Stimulated activated CD8-positive, alpha-beta memory T cell treated with anti-CD3 and anti-CD28 coated beads, Interleukin-12 subunit alpha, Interleukin-12 subunit beta, amount 100 ng/mL, for 1 hour (primary cell): ENCODE measurements at regions not wholly inside any gene's neighbourhood (a gene's known extent, or its start where the extent isn't known, plus 50 kb on each side); places are given as distances from the start of the nearest gene placed in this dataset.
"Not testable (repeated sequence)": the region's sequence is repeated elsewhere in the genome, so short reads cannot be mapped to it uniquely, and the experiment has no call there.

Source experiments
- DNase-seq: peaks from one replicate; pipeline ENCODE4 v3.0.0-alpha.2; 2020; ENCODE audit warnings: low read depth

DNA sequence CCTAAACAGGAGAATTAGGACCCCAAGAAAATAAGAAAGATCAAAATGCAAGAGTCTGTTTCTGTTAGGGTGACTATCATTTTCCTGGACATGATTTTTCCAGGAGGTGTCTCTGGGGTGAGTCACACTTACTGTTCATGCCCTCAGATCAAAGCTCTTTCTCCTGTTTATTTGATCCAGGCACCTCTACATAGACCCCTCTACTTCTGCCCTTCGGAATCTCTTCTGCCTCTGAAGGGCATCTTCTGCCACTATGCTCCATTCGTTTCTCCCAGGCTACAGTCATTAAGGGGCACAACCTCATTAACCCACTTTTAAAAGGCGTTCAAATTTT is 1328.0 kb downstream of the GATA3 start:
- DNase-seq = no peak

GRCh38 chr10:9390516-9390915 is 1336.0 kb downstream of the GATA3 start:
- DNase-seq = no peak

DNA sequence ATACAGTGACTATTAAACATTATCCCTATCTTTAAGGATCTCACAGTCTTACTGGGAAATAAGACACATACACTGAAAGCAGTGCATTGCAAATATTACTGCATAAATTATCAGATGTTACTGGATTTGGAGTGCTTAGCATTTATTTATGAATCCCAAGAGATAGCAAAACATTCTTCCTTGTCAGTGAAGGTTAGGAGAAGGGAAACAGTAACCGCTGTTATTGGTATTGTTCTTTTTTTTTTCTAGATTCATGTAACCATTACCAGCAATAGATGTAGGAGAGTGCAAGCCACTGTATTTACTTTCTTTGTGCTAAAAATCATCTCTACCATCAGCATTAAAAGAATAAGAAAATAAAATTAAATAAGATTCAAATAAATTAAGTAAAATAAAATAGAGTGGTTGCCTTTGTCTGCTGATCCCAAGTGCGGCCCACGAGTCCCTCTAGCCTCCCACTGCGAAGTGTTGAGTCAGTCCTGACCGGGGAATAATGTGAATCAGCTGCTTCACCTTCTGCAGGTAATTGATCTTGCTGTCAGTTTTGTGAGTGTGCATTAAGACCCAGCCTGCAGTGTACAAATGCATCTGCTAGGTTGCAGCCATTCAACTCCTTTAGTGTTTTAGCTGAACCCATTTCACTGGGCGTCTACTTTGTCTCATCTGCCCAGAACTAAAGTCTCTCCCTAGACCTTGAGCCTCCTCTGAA is 1344.9 kb downstream of the GATA3 start:
- DNase-seq = no peak

GRCh38 chr10:9402067-9402466 is 1347.6 kb downstream of the GATA3 start:
- not testable (repeated sequence) for DNase-seq

DNA sequence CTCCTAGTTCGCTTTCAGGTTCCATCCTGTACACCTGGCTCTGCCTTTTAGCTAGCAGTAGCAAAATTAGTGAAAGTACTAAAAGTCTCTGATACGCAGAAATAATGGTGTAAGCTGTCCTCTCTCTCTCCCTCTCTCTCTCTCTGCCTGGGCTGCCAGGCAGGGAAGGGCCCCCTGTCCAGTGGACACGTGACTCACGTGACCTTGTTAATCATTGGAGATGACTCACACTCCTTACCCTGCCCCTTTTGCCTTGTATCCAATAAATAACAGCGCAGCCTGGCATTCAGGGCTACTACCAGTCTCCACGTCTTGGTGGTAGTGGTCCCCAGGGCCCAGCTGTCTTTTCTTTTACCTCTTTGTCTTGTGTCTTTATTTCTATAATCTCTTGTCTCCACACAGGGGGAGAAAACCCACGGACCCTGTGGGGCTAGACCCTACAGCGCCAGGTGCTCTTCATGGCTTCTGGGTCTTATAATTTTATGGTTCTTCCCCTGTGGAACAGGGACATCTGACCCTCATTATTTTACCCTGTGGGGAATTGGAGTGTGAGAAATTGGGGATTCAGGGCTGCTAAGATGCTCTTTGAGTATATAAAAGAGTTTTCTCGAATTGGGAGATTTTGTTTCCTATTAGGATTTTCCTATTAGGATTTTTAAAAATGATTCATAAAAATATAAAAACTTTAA is 1348.2 kb downstream of the GATA3 start:
- not testable (repeated sequence) for DNase-seq

GRCh38 chr10:9407201-9407600 is 1352.7 kb downstream of the GATA3 start:
- not testable (repeated sequence) for DNase-seq

GRCh38 chr10:9416331-9416730 is 1361.8 kb downstream of the GATA3 start:
- DNase-seq = no peak

DNA sequence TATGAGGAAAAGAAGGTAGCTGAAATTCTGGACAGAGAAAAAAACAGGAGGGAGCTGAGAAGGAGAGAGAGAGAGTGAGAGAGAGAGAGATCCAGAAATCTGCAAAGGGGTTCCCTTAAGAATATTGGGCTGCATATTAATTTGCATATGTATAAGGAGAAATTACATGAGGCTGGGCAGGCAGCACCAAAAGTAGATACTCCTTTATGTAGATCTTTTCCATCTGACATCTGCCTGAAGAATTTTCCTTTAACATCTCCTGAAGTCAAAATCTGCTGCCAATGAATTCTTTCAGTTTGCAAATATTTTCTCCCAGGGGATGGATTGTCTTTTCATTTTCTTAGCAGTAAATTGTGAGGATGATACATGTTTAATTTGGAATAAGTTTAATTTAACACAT is 1365.3 kb downstream of the GATA3 start:
- DNase-seq = no peak

DNA sequence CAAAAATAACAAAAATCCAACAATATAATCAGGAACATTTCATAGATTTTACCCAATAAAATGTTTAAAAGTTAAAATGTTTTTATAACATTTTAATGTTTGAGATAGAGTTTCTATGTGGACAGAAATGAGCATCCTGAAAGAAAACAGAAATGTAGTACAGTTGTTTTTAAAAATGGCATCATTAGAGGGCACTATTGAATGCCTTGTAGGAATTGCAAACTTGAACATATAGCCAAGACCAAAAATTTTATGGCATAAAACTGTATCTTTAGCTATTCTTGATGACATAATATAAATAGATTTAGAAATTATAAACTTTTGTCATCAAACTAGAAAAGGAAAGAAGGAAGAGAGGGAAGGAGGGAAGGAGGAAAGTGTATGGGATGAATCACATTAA is 1372.7 kb downstream of the GATA3 start:
- DNase-seq = no peak

GRCh38 chr10:9437131-9437530 is 1382.6 kb downstream of the GATA3 start:
- no peak for DNase-seq

- no peak for DNase-seq
Measured at GRCh38 chr10:9443758-9444157, 1389.3 kb downstream of the GATA3 start.

GRCh38 chr10:9449530-9449929 is 1395.0 kb downstream of the GATA3 start:
- DNase-seq = no peak

DNA sequence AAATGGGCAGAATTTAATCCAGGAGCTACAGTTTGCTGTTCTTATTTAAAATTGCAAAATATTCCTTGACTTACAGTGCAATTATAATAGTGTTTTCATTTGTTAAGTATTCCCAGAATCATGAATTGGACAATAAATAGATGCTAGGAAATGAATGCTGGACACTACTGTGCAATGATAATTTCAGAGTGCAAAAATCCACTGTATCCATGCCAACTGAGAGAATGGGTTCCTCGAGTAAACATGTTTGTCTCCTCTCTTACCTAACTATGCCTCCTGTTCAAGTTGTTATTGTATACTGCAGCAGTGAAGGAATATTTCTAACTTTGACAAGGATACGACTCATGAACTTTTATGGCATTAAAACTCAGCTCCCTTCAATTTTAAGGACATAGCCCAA is 1396.3 kb downstream of the GATA3 start:
- no peak for DNase-seq

DNA sequence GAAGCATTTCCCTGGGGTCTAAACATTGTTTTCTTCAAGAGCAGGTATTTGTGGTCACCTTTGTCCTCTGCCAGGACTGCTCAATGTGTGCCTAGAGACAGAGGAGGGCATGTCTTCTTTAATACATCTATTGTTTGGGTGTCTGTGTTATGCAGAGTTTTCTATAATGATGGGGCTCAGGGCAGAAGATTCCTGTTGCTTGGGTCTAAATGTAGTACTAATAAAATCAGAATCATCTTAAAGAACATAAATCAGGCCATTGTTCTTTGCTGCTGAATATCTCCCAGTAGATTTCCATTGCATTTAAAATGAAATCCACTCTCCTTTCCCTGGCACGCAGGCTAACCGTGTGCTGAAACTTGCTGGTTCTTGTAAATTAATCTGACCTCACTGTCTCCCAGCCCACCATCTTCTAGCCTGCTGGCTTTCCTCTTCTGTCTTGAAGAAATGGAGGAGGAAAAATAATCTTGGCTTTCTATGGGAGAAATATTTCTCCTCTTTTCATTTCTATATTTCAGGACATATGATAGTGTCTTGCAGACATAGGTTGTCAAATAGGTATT is 1396.8 kb downstream of the GATA3 start:
- DNase-seq = no peak

DNA sequence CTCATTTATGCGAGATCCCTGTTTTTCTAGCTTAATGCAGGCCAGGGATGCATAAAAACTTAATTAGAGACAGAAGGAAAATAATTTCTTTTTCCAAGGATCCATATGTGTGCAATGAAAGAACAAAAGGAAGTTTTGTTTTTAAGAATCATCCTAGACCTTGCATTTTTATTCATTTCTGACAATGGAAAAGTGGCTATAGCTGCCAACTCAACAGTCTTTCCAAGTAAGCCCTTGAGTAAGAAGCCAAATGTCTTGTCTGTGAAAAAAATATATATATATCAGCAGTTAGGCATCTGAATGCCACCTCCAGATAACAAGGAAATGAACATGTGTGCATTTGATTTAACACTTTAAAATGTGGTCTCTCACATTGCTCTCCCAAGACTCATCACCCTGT is 1397.6 kb downstream of the GATA3 start:
- no peak for DNase-seq

DNA sequence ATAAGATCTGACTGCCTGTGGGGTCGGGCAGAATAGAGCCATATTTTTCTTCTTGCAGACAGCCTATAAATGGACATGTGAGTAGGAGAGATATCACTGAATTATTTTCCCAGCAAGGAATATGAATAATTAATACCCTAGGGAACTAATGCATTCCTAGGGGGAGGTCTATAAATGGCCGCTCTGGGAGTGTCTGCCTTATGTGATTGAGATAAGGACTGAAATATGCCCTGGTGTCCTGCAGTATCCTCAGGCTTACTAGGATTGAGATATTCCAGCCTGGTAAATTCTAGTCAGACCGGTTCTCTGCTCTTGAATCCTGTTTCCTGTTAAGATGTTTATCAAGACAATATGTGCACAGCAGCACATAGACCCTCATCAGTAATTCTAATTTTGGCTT is 1399.4 kb downstream of the GATA3 start:
- DNase-seq = not testable (repeated sequence)

- no peak for DNase-seq
Measured at GRCh38 chr10:9469663-9470205, 1415.2 kb downstream of the GATA3 start.

DNA sequence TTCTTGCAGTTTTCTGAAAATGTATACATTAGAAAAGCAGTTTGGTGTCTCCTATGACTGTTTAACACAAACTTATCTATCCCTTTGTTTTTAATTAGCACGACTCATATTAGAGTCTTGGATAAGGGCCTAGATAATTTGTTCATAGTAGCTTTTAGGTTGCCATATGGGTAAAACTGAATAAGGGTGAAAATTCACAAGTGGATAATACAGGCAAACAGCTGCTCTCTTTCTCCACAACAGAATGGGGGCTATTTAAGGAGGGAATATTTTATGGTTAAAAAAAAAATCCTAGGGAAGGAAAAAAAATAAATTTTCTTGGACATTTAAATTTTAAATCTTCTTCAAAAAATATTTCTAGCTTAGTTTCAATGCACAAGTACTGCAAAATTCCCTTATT is 1416.1 kb downstream of the GATA3 start:
- no peak for DNase-seq

DNA sequence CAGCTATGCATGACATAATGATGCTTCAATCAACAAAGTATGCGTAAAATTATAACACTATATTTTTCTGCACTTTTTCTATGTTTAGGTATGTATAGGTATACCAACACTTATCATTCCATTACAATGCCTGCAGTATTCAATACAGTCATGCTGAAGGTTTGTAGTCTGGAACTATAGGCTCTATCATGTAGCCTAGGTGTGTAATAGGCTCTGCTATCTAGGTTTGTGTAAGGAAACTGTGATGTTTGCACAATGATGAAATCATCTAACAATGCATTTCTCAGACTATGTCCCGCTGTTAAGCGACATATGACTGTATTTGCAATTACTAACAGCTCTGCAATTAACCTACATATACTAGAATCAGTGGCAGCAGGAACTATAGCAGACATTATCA is 1447.5 kb downstream of the GATA3 start:
- no peak for DNase-seq

DNA sequence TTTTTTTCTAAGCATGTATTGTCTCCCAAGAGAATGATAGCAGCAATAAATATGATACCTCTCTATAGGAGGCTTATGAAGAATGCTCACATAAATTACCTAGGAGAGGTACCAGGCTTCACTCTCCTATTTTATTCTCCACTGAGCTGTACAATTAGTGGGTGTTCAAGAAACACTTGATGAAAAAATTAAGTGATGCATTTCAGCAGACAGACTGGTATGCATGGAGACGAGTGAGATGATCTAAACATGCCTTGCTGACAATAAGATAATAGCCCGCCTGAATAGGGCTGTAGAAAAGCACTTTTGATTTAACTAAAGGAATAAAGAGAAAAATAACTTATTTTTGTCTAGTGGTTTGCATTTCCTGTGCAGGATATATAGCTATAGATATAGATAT is 1449.7 kb downstream of the GATA3 start:
- no peak for DNase-seq

GRCh38 chr10:9505546-9505945 is 1451.1 kb downstream of the GATA3 start:
- no peak for DNase-seq

- no peak for DNase-seq
Measured at GRCh38 chr10:9508606-9509005, 1454.1 kb downstream of the GATA3 start.

DNA sequence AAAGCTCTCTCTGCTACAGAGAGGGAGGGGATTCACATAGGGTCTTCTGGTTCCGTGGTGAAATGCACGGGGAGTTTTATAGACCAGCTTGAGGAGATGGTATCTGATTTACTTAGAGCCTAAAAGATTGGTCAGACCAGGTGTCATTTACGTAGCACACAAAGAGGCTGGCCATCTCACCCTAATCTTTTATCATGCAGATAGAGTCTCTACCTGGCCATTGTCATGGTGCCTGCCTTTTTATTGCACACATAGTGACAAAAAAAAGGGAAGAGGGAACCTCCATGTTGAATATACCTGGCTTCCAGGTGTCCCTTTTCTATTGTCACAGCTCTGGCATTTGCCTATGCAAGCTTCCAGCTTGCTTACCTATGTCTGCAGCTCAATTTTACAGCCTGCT is 1456.1 kb downstream of the GATA3 start:
- no peak for DNase-seq
